Neural progenitor cell (in vitro differentiated cells): ENCODE measurements at regions not wholly inside any gene's neighbourhood (a gene's known extent, or its start where the extent isn't known, plus 50 kb on each side); places are given as distances from the start of the nearest gene placed in this dataset.

Source experiments
- CTCF ChIP-seq: fragments of 200-600 bp; sonication (generic); IDR thresholded peaks from 2 replicates; pipeline ENCODE4 v1.5.1; 2017; ENCODE audit warnings: antibody characterized with exemption, mild to moderate bottlenecking
- EZH2 ChIP-seq: fragments of 200-600 bp; sonication (generic); IDR thresholded peaks from 2 replicates; pipeline ENCODE4 v1.6.1; 2017; ENCODE audit warnings: antibody characterized with exemption, mild to moderate bottlenecking, moderate library complexity
- EZH2phosphoT487 ChIP-seq: fragments of 200-600 bp; sonication (generic); IDR thresholded peaks from 2 replicates; pipeline ENCODE4 v1.6.1; 2017; ENCODE audit warnings: antibody characterized with exemption

DNA sequence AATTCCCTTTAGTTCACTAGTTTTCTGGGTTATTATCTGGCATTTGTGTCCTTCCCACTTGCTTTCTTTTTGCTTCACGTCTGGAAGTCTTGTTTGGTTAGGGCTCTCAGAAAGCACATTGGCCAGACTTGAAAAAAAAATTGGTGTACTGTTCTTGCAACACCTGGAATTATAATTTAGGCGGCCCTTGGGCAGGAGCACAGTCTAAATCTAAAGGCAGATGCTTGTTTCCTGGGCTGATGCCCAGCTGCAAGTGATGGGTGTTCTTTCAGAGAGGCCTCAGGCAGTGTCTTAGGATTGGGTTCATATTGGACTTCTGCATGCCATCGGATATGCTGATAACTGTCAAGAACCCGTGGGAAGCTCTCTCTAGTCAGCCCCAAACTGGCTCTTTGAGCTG is 521.5 kb downstream of the PDCD6IP start:
- no peak for TF ChIP-seq CTCF
- no peak for TF ChIP-seq EZH2phosphoT487
- TF ChIP-seq EZH2, result no peak
